ENCODE measurements at regions not wholly inside any gene's neighbourhood (a gene's known extent, or its start where the extent isn't known, plus 50 kb on each side); places are given as distances from the start of the nearest gene placed in this dataset.

- Histone ChIP-seq H3K9me3 (replicated peaks; ENCODE audit: control insufficient read depth, insufficient read depth, low read length) (peaks cover 3% of the 10 kb centered on the region), H3K9me1 (replicated peaks; ENCODE audit: control insufficient read depth, extremely low read depth, insufficient read depth, low read length) (no peaks in the 10 kb centered on the region), H3K4me3 (replicated peaks in 1 of 3; ENCODE audit: insufficient read depth in 1 of 3, low read depth in 1 of 3, low read length in 3 of 3) (no peak overlapping the region), H3K4me1 (ENCODE audit: control insufficient read depth, extremely low read depth, insufficient read depth, low read length) (no peaks in the 10 kb centered on the region), H3K9ac (replicated peaks; ENCODE audit: extremely low read depth, insufficient read depth, low read length) (no peak overlapping the region), H3K27ac (ENCODE audit: insufficient read depth, low read depth, low read length) (no peak overlapping the region), H3K27me3 (ENCODE audit: control insufficient read depth in 2 of 2, insufficient read depth in 2 of 2, low read length in 2 of 2) (no peaks in the 10 kb centered on the region), H3K4me2 (ENCODE audit: insufficient read depth, low read length) (no peak overlapping the region), H3K79me2 (ENCODE audit: control insufficient read depth, insufficient read depth, low read length) (no peaks in the 10 kb centered on the region), H2AFZ (ENCODE audit: low read depth, low read length) (no peak overlapping the region), H4K20me1 (replicated peaks; ENCODE audit: control insufficient read depth, extremely low read depth, insufficient read depth, low read length) (no peaks in the 10 kb centered on the region), H3K36me3 (ENCODE audit: control insufficient read depth in 2 of 2, extremely low read depth in 1 of 2, insufficient read depth in 2 of 2, low read length in 2 of 2) (no peaks in the 10 kb centered on the region)
- intact Hi-C loops (cut with micrococcal nuclease) (no loop called here), dilution Hi-C loops (cut with MboI; ENCODE audit: extremely low pct_ligation_motif_present, low sequenced_read_pairs) (no loop called here)
- BruUV-seq (replicated peaks): no TSS peak
- FAIRE-seq: no peak
- ChIA-PET CTCF (no interaction called here), POLR2A (no interaction called here)
- no peak for DNase-seq (ENCODE audit: low read depth, low spot score)
- TF ChIP-seq FOS (IDR thresholded peaks at IDR 0.05; ENCODE audit: borderline replicate concordance, insufficient read depth, low read length): no peak
These were observed 185.7 kb downstream of the IRX5 start for GRCh38 chr16:55116165-55116920.

- Histone ChIP-seq H4K20me1 (replicated peaks; ENCODE audit: control insufficient read depth, extremely low read depth, insufficient read depth, low read length) (no peaks in the 10 kb centered on the region), H3K4me1 (ENCODE audit: control insufficient read depth, extremely low read depth, insufficient read depth, low read length) (no peaks in the 10 kb centered on the region), H3K9me1 (replicated peaks; ENCODE audit: control insufficient read depth, extremely low read depth, insufficient read depth, low read length) (no peaks in the 10 kb centered on the region), H3K9me3 (replicated peaks; ENCODE audit: control insufficient read depth, insufficient read depth, low read length) (peaks cover 3% of the 10 kb centered on the region), H2AFZ (ENCODE audit: low read depth, low read length) (no peak overlapping the region), H3K79me2 (ENCODE audit: control insufficient read depth, insufficient read depth, low read length) (no peaks in the 10 kb centered on the region), H3K27me3 (ENCODE audit: control insufficient read depth in 2 of 2, insufficient read depth in 2 of 2, low read length in 2 of 2) (no peaks in the 10 kb centered on the region), H3K27ac (ENCODE audit: insufficient read depth, low read depth, low read length) (no peak overlapping the region), H3K4me3 (replicated peaks in 1 of 3; ENCODE audit: insufficient read depth in 1 of 3, low read depth in 1 of 3, low read length in 3 of 3) (no peak overlapping the region), H3K4me2 (ENCODE audit: insufficient read depth, low read length) (no peak overlapping the region), H3K36me3 (ENCODE audit: control insufficient read depth in 2 of 2, extremely low read depth in 1 of 2, insufficient read depth in 2 of 2, low read length in 2 of 2) (no peaks in the 10 kb centered on the region), H3K9ac (replicated peaks; ENCODE audit: extremely low read depth, insufficient read depth, low read length) (no peak overlapping the region)
- TF ChIP-seq CTCF (IDR thresholded peaks at IDR 0.05; ENCODE audit: extremely low read depth in 1 of 2, insufficient read depth in 1 of 2, low read depth in 1 of 2, low read length in 2 of 2) (no peak), MAX (IDR thresholded peaks at IDR 0.05; ENCODE audit: insufficient read depth, insufficient read length) (no peak), MYC (IDR thresholded peaks at IDR 0.05; ENCODE audit: low read depth, low read length) (no peak), EZH2 (IDR thresholded peaks at IDR 0.05; ENCODE audit: borderline replicate concordance, low read depth, low read length, severe bottlenecking) (no peak)
- no peak for DNase-seq (ENCODE audit: low read depth, low spot score)
- intact Hi-C loops (cut with micrococcal nuclease) (no loop called here), dilution Hi-C loops (cut with MboI; ENCODE audit: extremely low pct_ligation_motif_present, low sequenced_read_pairs) (no loop called here)
- no TSS peak for BruUV-seq (replicated peaks)
- no peak for FAIRE-seq
- ChIA-PET CTCF (no interaction called here), POLR2A (no interaction called here)
These were observed 188.1 kb downstream of the IRX5 start for GRCh38 chr16:55118701-55119260.

Measured in endothelial cell of umbilical vein (primary cell).